Mammary epithelial cell (primary cell): ENCODE measurements at regions not wholly inside any gene's neighbourhood (a gene's known extent, or its start where the extent isn't known, plus 50 kb on each side); places are given as distances from the start of the nearest gene placed in this dataset.

Experiments
- CTCF ChIP-seq, 2 donors: IDR thresholded peaks in 1 of 2; conservative IDR thresholded peaks in 1 of 2; 2 replicates each; pipeline ENCODE4 v1.5.1; 2011 to 2012; ENCODE audit warnings: inconsistent platforms in 2 of 2, low read length in 2 of 2, mild to moderate bottlenecking in 2 of 2, control low read depth in 1 of 2, low read depth in 1 of 2; ENCODE audit not compliant: insufficient read depth in 1 of 2; ENCODE audit errors: extremely low read depth in 1 of 2
- EZH2 ChIP-seq: IDR thresholded peaks from 2 replicates; pipeline ENCODE4 v1.6.1; 2012; ENCODE audit warnings: low read length, inconsistent platforms, borderline replicate concordance

- TF ChIP-seq CTCF (conservative IDR thresholded peaks at IDR 0.05 in 1 of 2, IDR thresholded peaks at IDR 0.05 in 1 of 2; ENCODE audit: extremely low read depth in 1 of 2, insufficient read depth in 1 of 2, low read depth in 1 of 2, low read length in 2 of 2) (no peak), EZH2 (no peak)
These were observed 344.7 kb upstream of the NPSR1 start for GRCh38 chr7:34313289-34313688.
